ENCODE measurements at regions not wholly inside any gene's neighbourhood (a gene's known extent, or its start where the extent isn't known, plus 50 kb on each side); places are given as distances from the start of the nearest gene placed in this dataset.

GRCh38 chrX:39773923-39774773 lies 323.6 kb downstream of the BCOR start:
- peak; percentile 59 for DNase-seq (ENCODE audit: low read depth)
- TF ChIP-seq CTCF (conservative IDR thresholded peaks at IDR 0.05; ENCODE audit: low read depth, low read length), result no peak
- no peak overlapping the region for H3K4me3 ChIP-seq (ENCODE audit: low read length)

- TF ChIP-seq CTCF (conservative IDR thresholded peaks at IDR 0.05; ENCODE audit: low read depth, low read length), result no peak
- no peak for DNase-seq (ENCODE audit: low read depth)
- H3K4me3 ChIP-seq (ENCODE audit: low read length), result no peak overlapping the region
Observed at GRCh38 chrX:39774774-39775328, 322.9 kb downstream of the BCOR start.

GRCh38 chrX:39777623-39778025 lies 320.1 kb downstream of the BCOR start:
- TF ChIP-seq CTCF (conservative IDR thresholded peaks at IDR 0.05; ENCODE audit: low read depth, low read length), result no peak
- no peak for DNase-seq (ENCODE audit: low read depth)
- no peak overlapping the region for H3K4me3 ChIP-seq (ENCODE audit: low read length)

- DNase-seq (ENCODE audit: low read depth), result no peak
Observed at GRCh38 chrX:39779952-39780783, 317.6 kb downstream of the BCOR start.

GRCh38 chrX:39782276-39782675 lies 315.5 kb downstream of the BCOR start:
- no peak overlapping the region for H3K4me3 ChIP-seq (ENCODE audit: low read length)
- no peak for TF ChIP-seq CTCF (conservative IDR thresholded peaks at IDR 0.05; ENCODE audit: low read depth, low read length)
- no peak for DNase-seq (ENCODE audit: low read depth)

More at GRCh38 chrX:39779952-39780783, 317.6 kb downstream of the BCOR start:
- no peak for TF ChIP-seq CTCF (conservative IDR thresholded peaks at IDR 0.05; ENCODE audit: low read depth, low read length)
- H3K4me3 ChIP-seq (ENCODE audit: low read length), result no peak overlapping the region

GRCh38 chrX:39787999-39788398 lies 309.8 kb downstream of the BCOR start:
- no peak overlapping the region for H3K4me3 ChIP-seq (ENCODE audit: low read length)
- DNase-seq (ENCODE audit: low read depth), result no peak
- TF ChIP-seq CTCF (conservative IDR thresholded peaks at IDR 0.05; ENCODE audit: low read depth, low read length), result no peak
